Mammary epithelial cell (primary cell): ENCODE measurements at regions not wholly inside any gene's neighbourhood (a gene's known extent, or its start where the extent isn't known, plus 50 kb on each side); places are given as distances from the start of the nearest gene placed in this dataset.

Experiments
- EZH2 ChIP-seq: IDR thresholded peaks from 2 replicates; pipeline ENCODE4 v1.6.1; 2012; ENCODE audit warnings: low read length, inconsistent platforms, borderline replicate concordance
- TF ChIP-seq, protein P1 (sequence below), 2 donors: IDR thresholded peaks in 1 of 2; conservative IDR thresholded peaks in 1 of 2; 2 replicates each; pipeline ENCODE4 v1.5.1; 2011 to 2012; ENCODE audit warnings: inconsistent platforms in 2 of 2, low read length in 2 of 2, mild to moderate bottlenecking in 2 of 2, control low read depth in 1 of 2, low read depth in 1 of 2; ENCODE audit not compliant: insufficient read depth in 1 of 2; ENCODE audit errors: extremely low read depth in 1 of 2

- TF ChIP-seq, protein P1, sequence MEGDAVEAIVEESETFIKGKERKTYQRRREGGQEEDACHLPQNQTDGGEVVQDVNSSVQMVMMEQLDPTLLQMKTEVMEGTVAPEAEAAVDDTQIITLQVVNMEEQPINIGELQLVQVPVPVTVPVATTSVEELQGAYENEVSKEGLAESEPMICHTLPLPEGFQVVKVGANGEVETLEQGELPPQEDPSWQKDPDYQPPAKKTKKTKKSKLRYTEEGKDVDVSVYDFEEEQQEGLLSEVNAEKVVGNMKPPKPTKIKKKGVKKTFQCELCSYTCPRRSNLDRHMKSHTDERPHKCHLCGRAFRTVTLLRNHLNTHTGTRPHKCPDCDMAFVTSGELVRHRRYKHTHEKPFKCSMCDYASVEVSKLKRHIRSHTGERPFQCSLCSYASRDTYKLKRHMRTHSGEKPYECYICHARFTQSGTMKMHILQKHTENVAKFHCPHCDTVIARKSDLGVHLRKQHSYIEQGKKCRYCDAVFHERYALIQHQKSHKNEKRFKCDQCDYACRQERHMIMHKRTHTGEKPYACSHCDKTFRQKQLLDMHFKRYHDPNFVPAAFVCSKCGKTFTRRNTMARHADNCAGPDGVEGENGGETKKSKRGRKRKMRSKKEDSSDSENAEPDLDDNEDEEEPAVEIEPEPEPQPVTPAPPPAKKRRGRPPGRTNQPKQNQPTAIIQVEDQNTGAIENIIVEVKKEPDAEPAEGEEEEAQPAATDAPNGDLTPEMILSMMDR (conservative IDR thresholded peaks at IDR 0.05 in 1 of 2, IDR thresholded peaks at IDR 0.05 in 1 of 2; ENCODE audit: extremely low read depth in 1 of 2, insufficient read depth in 1 of 2, low read depth in 1 of 2, low read length in 2 of 2): no peak
- TF ChIP-seq EZH2: no peak
Observed at GRCh38 chr3:26381411-26381810, 241.2 kb upstream of the LRRC3B start.
